Right lobe of liver (tissue), 6 donors: ENCODE measurements at regions not wholly inside any gene's neighbourhood (a gene's known extent, or its start where the extent isn't known, plus 50 kb on each side); places are given as distances from the start of the nearest gene placed in this dataset.
"Not testable (repeated sequence)": the region's sequence is repeated elsewhere in the genome, so short reads cannot be mapped to it uniquely, and the experiment has no call there.

Experiments used
- ATAC-seq, 4 donors: fragments of 200-7000 bp; cut with Tn5 transposase; one replicate each; pipeline ENCODE4 v1.9.1; 2020; ENCODE audit warnings: mild to moderate bottlenecking in 4 of 4, moderate library complexity in 4 of 4
- DNase-seq, 3 donors: peaks; one replicate each; pipeline ENCODE4 v3.0.0-alpha.2; 2020
- H3K27ac ChIP-seq, 3 donors: fragments of 200-600 bp; one replicate each; pipeline ENCODE4 v1.8.0; 2022
- H3K27me3 ChIP-seq, 2 donors: fragments of 200-600 bp; one replicate each; pipeline ENCODE4 v1.8.0; 2022
- H3K36me3 ChIP-seq, 4 donors: fragments of 200-600 bp; sonication (generic) in 1 of 4; one replicate each; pipeline versions ENCODE4 v1.5.1 to v1.8.0; 2017 to 2022; ENCODE audit warnings: control low read depth in 1 of 4
- H3K4me1 ChIP-seq, 4 donors: fragments of 200-600 bp; sonication (generic) in 1 of 4; one replicate each; pipeline versions ENCODE4 v1.5.1 to v1.8.0; 2017 to 2022; ENCODE audit warnings: control low read depth in 1 of 4
- H3K4me3 ChIP-seq, 3 donors: fragments of 200-600 bp; one replicate each; pipeline ENCODE4 v1.8.0; 2022
- H3K9me3 ChIP-seq, 4 donors: fragments of 200-600 bp; sonication (generic) in 1 of 4; one replicate each; pipeline versions ENCODE4 v1.5.1 to v1.8.0; 2017 to 2022; ENCODE audit warnings: control low read depth in 1 of 4
- CTCF ChIP-seq, 4 donors: fragments of 200-600 bp in 3 of 4; fragments of 450-650 bp in 1 of 4; IDR thresholded peaks; one replicate each; pipeline versions ENCODE4 v1.5.1 to v1.8.0; 2016 to 2022; ENCODE audit warnings: antibody characterized with exemption in 4 of 4, mild to moderate bottlenecking in 2 of 4
- POLR2A ChIP-seq: fragments of 450-650 bp; IDR thresholded peaks from one replicate; pipeline ENCODE4 v1.6.1; 2017; ENCODE audit warnings: antibody characterized with exemption, mild to moderate bottlenecking
- WGBS: methylation state at CpG from one replicate; pipeline ENCODE4 v1.1.6; 2018; ENCODE audit warnings: low coverage, low lambda C conversion rate; ENCODE audit not compliant: insufficient coverage; ENCODE audit errors: missing lambda C conversion rate; 5-methylcytosine and 5-hydroxymethylcytosine counted together
- intact Hi-C, 2 donors: fragments of 100-400 bp; cut with DNase I; formaldehyde crosslinking; loops; one replicate each; pipeline versions ENCODE4 v1.11.2 to v1.14.1; 2022
- donor health status: DM: no; HTN: yes; CAD: no.
- donor health status: DM: no; HTN: no; CAD: no.
- donor health status: DM: no; HTN: no; CAD: no.
- donor health status: DM: no; HTN: yes; CAD: no.
- donor health status: DM: no; HTN: yes; CAD: no.

- TF ChIP-seq CTCF (IDR thresholded peaks at IDR 0.05) (no peak), POLR2A (no peak)
- no peaks in the 10 kb centered on the region for H3K27me3 ChIP-seq
- whole genome bisulfite sequencing, result 64% methylated on average over 3 of the region's 3 CpGs
These were observed 224.8 kb upstream of the NOCT start for GRCh38 chr4:138790706-138791340.

GRCh38 chr4:138789796-138790195 is 225.8 kb upstream of the NOCT start:
- ATAC-seq (no peak), DNase-seq (no peak)
- intact Hi-C loops, result no loop called here
- 62% methylated on average over 5 of the region's 5 CpGs for WGBS
- Histone ChIP-seq H3K4me3 (no peak overlapping the region), H3K27me3 (no peaks in the 10 kb centered on the region), H3K36me3 (no peaks in the 10 kb centered on the region), H3K4me1 (no peaks in the 10 kb centered on the region), H3K27ac (no peak overlapping the region), H3K9me3 (no peaks in the 10 kb centered on the region)
- TF ChIP-seq CTCF (IDR thresholded peaks at IDR 0.05), result no peak
- no peak for TF ChIP-seq POLR2A

More at GRCh38 chr4:138790706-138791340, 224.8 kb upstream of the NOCT start:
- no peaks in the 10 kb centered on the region for H3K36me3 ChIP-seq
- intact Hi-C loops, result no loop called here
- DNase-seq (no peak), ATAC-seq (no peak)
- no peak overlapping the region for H3K4me3 ChIP-seq
- H3K27ac ChIP-seq, result no peak overlapping the region
- no peaks in the 10 kb centered on the region for H3K9me3 ChIP-seq
- no peaks in the 10 kb centered on the region for H3K4me1 ChIP-seq

GRCh38 chr4:138788857-138789256 is 226.7 kb upstream of the NOCT start:
- no peaks in the 10 kb centered on the region for H3K4me1 ChIP-seq
- TF ChIP-seq CTCF (IDR thresholded peaks at IDR 0.05), result no peak
- no peak for TF ChIP-seq POLR2A
- no peaks in the 10 kb centered on the region for H3K9me3 ChIP-seq
- no peaks in the 10 kb centered on the region for H3K36me3 ChIP-seq
- no peak for ATAC-seq
- intact Hi-C loops, result no loop called here
- H3K27me3 ChIP-seq, result no peaks in the 10 kb centered on the region
- H3K4me3 ChIP-seq, result no peak overlapping the region
- DNase-seq, result no peak
- H3K27ac ChIP-seq, result no peak overlapping the region
- WGBS, result 67% methylated on average over 5 of the region's 5 CpGs

GRCh38 chr4:138788267-138788790 is 227.3 kb upstream of the NOCT start:
- no peaks in the 10 kb centered on the region for H3K27me3 ChIP-seq
- TF ChIP-seq CTCF (IDR thresholded peaks at IDR 0.05) (no peak), POLR2A (no peak)
- no peak overlapping the region for H3K27ac ChIP-seq
- ATAC-seq (no peak), DNase-seq (no peak)
- no peak overlapping the region for H3K4me3 ChIP-seq
- H3K36me3 ChIP-seq, result no peaks in the 10 kb centered on the region
- H3K4me1 ChIP-seq, result no peaks in the 10 kb centered on the region
- WGBS, result 81% methylated on average over 1 of the region's 1 CpG
- no peaks in the 10 kb centered on the region for H3K9me3 ChIP-seq
- intact Hi-C loops, result no loop called here

GRCh38 chr4:138779761-138780160 is 235.8 kb upstream of the NOCT start:
- DNase-seq, H3K36me3 ChIP-seq, H3K9me3 ChIP-seq, H3K27ac ChIP-seq, intact Hi-C loops, ATAC-seq, H3K27me3 ChIP-seq, H3K4me3 ChIP-seq, H3K4me1 ChIP-seq: not testable (repeated sequence)
- 67% methylated on average over 1 of the region's 2 CpGs for WGBS
